ENCODE measurements at regions not wholly inside any gene's neighbourhood (a gene's known extent, or its start where the extent isn't known, plus 50 kb on each side); places are given as distances from the start of the nearest gene placed in this dataset.

- DNase-seq (ENCODE audit: low read depth) = no peak
- no peak overlapping the region for H3K4me3 ChIP-seq (ENCODE audit: low read depth, low read length)
- TF ChIP-seq CTCF (IDR thresholded peaks at IDR 0.05; ENCODE audit: low read depth, low read length) (no peak), POLR2A (IDR thresholded peaks at IDR 0.05; ENCODE audit: extremely low read depth, insufficient read length) (no peak), MAX (IDR thresholded peaks at IDR 0.05; ENCODE audit: low read depth, low read length) (no peak), MYC (IDR thresholded peaks at IDR 0.05; ENCODE audit: low read depth, low read length) (no peak)
These were observed 209.9 kb downstream of the CRPPA start for GRCh38 chr7:16211402-16211925.

GRCh38 chr7:16210171-16210570, 211.2 kb downstream of the CRPPA start:
- no peak for DNase-seq (ENCODE audit: low read depth)
- no peak overlapping the region for H3K4me3 ChIP-seq (ENCODE audit: low read depth, low read length)
- TF ChIP-seq CTCF (IDR thresholded peaks at IDR 0.05; ENCODE audit: low read depth, low read length) (no peak), MAX (IDR thresholded peaks at IDR 0.05; ENCODE audit: low read depth, low read length) (no peak), MYC (IDR thresholded peaks at IDR 0.05; ENCODE audit: low read depth, low read length) (no peak), POLR2A (IDR thresholded peaks at IDR 0.05; ENCODE audit: extremely low read depth, insufficient read length) (no peak)

- DNase-seq (ENCODE audit: low read depth) = no peak
- no peak for TF ChIP-seq MAX (IDR thresholded peaks at IDR 0.05; ENCODE audit: low read depth, low read length)
- TF ChIP-seq POLR2A (IDR thresholded peaks at IDR 0.05; ENCODE audit: extremely low read depth, insufficient read length) = no peak
- no peak for TF ChIP-seq MYC (IDR thresholded peaks at IDR 0.05; ENCODE audit: low read depth, low read length)
- no peak for TF ChIP-seq CTCF (IDR thresholded peaks at IDR 0.05; ENCODE audit: low read depth, low read length)
- H3K4me3 ChIP-seq (ENCODE audit: low read depth, low read length) = no peak overlapping the region
These were observed 214.0 kb downstream of the CRPPA start for GRCh38 chr7:16207321-16207720.

GRCh38 chr7:16205466-16205865, 215.9 kb downstream of the CRPPA start:
- no peak for TF ChIP-seq POLR2A (IDR thresholded peaks at IDR 0.05; ENCODE audit: extremely low read depth, insufficient read length)
- no peak for TF ChIP-seq CTCF (IDR thresholded peaks at IDR 0.05; ENCODE audit: low read depth, low read length)
- no peak for TF ChIP-seq MAX (IDR thresholded peaks at IDR 0.05; ENCODE audit: low read depth, low read length)
- TF ChIP-seq MYC (IDR thresholded peaks at IDR 0.05; ENCODE audit: low read depth, low read length) = no peak
- no peak for DNase-seq (ENCODE audit: low read depth)
- no peak overlapping the region for H3K4me3 ChIP-seq (ENCODE audit: low read depth, low read length)

GRCh38 chr7:16204953-16205352, 216.4 kb downstream of the CRPPA start:
- no peak overlapping the region for H3K4me3 ChIP-seq (ENCODE audit: low read depth, low read length)
- DNase-seq (ENCODE audit: low read depth) = no peak
- TF ChIP-seq MAX (IDR thresholded peaks at IDR 0.05; ENCODE audit: low read depth, low read length) (no peak), MYC (IDR thresholded peaks at IDR 0.05; ENCODE audit: low read depth, low read length) (no peak), CTCF (IDR thresholded peaks at IDR 0.05; ENCODE audit: low read depth, low read length) (no peak), POLR2A (IDR thresholded peaks at IDR 0.05; ENCODE audit: extremely low read depth, insufficient read length) (no peak)

Data from NB4 (cell line).